Large intestine (tissue), 3 donors: ENCODE measurements at regions not wholly inside any gene's neighbourhood (a gene's known extent, or its start where the extent isn't known, plus 50 kb on each side); places are given as distances from the start of the nearest gene placed in this dataset.

ENCODE experiments used
- DNase-seq, 2 donors: peaks; one replicate each; pipeline versions ENCODE4 v3.0.0 to v3.0.0-alpha.2; 2013
- H3K27ac ChIP-seq: one replicate; pipeline ENCODE4 v1.5.1; 2013; ENCODE audit warnings: low read length
- H3K27me3 ChIP-seq: 2 replicates; pipeline ENCODE4 v1.6.1; 2013; ENCODE audit warnings: low read length; ENCODE audit not compliant: control insufficient read depth, insufficient read depth
- H3K36me3 ChIP-seq: 2 replicates; pipeline ENCODE4 v1.6.1; 2013; ENCODE audit warnings: low read length; ENCODE audit not compliant: control insufficient read depth, insufficient read depth
- H3K4me1 ChIP-seq: one replicate; pipeline ENCODE4 v1.6.1; 2013; ENCODE audit warnings: low read length; ENCODE audit not compliant: control insufficient read depth, insufficient read depth
- H3K4me3 ChIP-seq: one replicate; pipeline ENCODE4 v1.5.1; 2013; ENCODE audit warnings: low read length
- H3K9me3 ChIP-seq: one replicate; pipeline ENCODE4 v1.6.1; 2013; ENCODE audit warnings: mild to moderate bottlenecking, low read depth, low read length, moderate library complexity; ENCODE audit not compliant: control insufficient read depth
- WGBS: methylation state at CpG from one replicate; pipeline ENCODE4 v1.1.5; 2013; ENCODE audit warnings: low lambda C conversion rate; ENCODE audit not compliant: insufficient coverage; 5-methylcytosine and 5-hydroxymethylcytosine counted together

GRCh38 chr4:148795156-148795864, 353.1 kb upstream of the NR3C2 start:
- no peak overlapping the region for H3K27ac ChIP-seq
- 100% methylated on average over 1 of the region's 7 CpGs for WGBS
- no peaks in the 10 kb centered on the region for H3K27me3 ChIP-seq
- H3K4me3 ChIP-seq: no peak overlapping the region
- no peaks in the 10 kb centered on the region for H3K9me3 ChIP-seq
- H3K4me1 ChIP-seq: no peaks in the 10 kb centered on the region
- DNase-seq: no peak
- H3K36me3 ChIP-seq: no peaks in the 10 kb centered on the region

- Histone ChIP-seq H3K4me1 (no peaks in the 10 kb centered on the region), H3K4me3 (no peak overlapping the region), H3K27me3 (no peaks in the 10 kb centered on the region), H3K36me3 (no peaks in the 10 kb centered on the region), H3K27ac (no peak overlapping the region), H3K9me3 (no peaks in the 10 kb centered on the region)
- DNase-seq: no peak
- no CpG with 5 or more reads among the region's 2 CpGs for WGBS
Observed at GRCh38 chr4:148793221-148793620, 351.0 kb upstream of the NR3C2 start.

- H3K4me3 ChIP-seq: no peak overlapping the region
- no peak overlapping the region for H3K27ac ChIP-seq
Observed at GRCh38 chr4:148790691-148791090, 348.5 kb upstream of the NR3C2 start.

DNA sequence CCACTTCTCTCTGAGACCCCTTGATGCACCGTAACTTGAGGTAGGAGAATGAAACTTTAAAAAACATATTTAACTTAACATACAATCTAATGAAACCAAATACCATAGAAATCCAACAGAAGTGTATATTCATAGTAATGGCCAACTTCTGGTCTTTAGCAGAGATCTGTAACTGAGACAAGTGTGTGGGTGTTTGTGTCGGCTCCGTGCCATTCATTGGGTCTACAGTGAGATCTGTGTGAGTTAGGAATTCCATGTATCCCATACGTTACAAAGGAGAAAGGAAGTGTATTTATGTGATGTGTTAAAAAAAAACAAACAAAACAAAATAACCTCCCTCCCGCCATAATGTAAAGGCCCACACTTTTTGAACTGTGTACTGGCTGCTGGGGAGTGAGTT, 348.0 kb upstream of the NR3C2 start:
- DNase-seq: no peak
- Histone ChIP-seq H3K27me3 (no peaks in the 10 kb centered on the region), H3K4me3 (no peak overlapping the region), H3K36me3 (no peaks in the 10 kb centered on the region), H3K9me3 (no peaks in the 10 kb centered on the region), H3K27ac (no peak overlapping the region), H3K4me1 (no peaks in the 10 kb centered on the region)
- WGBS: 100% methylated on average over 1 of the region's 5 CpGs

More at GRCh38 chr4:148790691-148791090, 348.5 kb upstream of the NR3C2 start:
- DNase-seq: no peak
- Histone ChIP-seq H3K4me1 (no peaks in the 10 kb centered on the region), H3K36me3 (no peaks in the 10 kb centered on the region), H3K27me3 (no peaks in the 10 kb centered on the region), H3K9me3 (no peaks in the 10 kb centered on the region)
- WGBS: 73% methylated on average over 2 of the region's 5 CpGs

- Histone ChIP-seq H3K27me3 (no peaks in the 10 kb centered on the region), H3K27ac (no peak overlapping the region), H3K4me1 (no peaks in the 10 kb centered on the region), H3K9me3 (no peaks in the 10 kb centered on the region), H3K4me3 (no peak overlapping the region), H3K36me3 (no peaks in the 10 kb centered on the region)
- no peak for DNase-seq
- WGBS: no CpG with 5 or more reads among the region's 2 CpGs
Observed at GRCh38 chr4:148787831-148788477, 345.7 kb upstream of the NR3C2 start.

DNA sequence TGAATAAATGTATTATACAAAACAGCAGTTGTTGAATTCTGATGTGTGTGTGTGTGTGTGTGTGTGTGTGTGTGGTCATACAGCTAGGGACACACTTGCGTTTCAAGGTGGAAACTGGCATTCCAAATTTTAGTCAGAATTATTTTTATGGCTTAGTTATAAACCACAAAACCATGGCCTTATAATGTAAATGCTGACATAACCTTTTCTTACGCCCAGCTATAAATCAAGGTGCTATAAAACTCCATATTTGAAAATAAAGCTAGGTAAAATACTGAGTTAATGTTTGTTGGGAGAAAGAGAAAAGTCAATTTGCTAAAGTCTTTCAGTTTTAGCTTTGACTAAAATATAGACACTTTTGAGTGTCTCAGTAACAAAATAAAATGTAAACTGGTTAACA, 345.1 kb upstream of the NR3C2 start:
- Histone ChIP-seq H3K36me3 (no peaks in the 10 kb centered on the region), H3K9me3 (no peaks in the 10 kb centered on the region), H3K27me3 (no peaks in the 10 kb centered on the region), H3K4me3 (no peak overlapping the region), H3K4me1 (no peaks in the 10 kb centered on the region), H3K27ac (no peak overlapping the region)
- DNase-seq: no peak
- WGBS: 63% methylated on average over 1 of the region's 2 CpGs

GRCh38 chr4:148786699-148787098, 344.5 kb upstream of the NR3C2 start:
- Histone ChIP-seq H3K36me3 (no peaks in the 10 kb centered on the region), H3K27ac (no peak overlapping the region), H3K9me3 (no peaks in the 10 kb centered on the region), H3K4me1 (no peaks in the 10 kb centered on the region), H3K4me3 (no peak overlapping the region), H3K27me3 (no peaks in the 10 kb centered on the region)
- 80% methylated on average over 1 of the region's 5 CpGs for WGBS
- DNase-seq: no peak

GRCh38 chr4:148782284-148782683, 340.1 kb upstream of the NR3C2 start:
- Histone ChIP-seq H3K4me1 (no peaks in the 10 kb centered on the region), H3K4me3 (no peak overlapping the region), H3K9me3 (no peaks in the 10 kb centered on the region), H3K27me3 (no peaks in the 10 kb centered on the region), H3K27ac (no peak overlapping the region), H3K36me3 (no peaks in the 10 kb centered on the region)
- 13% methylated on average over 3 of the region's 4 CpGs for WGBS
- no peak for DNase-seq

DNA sequence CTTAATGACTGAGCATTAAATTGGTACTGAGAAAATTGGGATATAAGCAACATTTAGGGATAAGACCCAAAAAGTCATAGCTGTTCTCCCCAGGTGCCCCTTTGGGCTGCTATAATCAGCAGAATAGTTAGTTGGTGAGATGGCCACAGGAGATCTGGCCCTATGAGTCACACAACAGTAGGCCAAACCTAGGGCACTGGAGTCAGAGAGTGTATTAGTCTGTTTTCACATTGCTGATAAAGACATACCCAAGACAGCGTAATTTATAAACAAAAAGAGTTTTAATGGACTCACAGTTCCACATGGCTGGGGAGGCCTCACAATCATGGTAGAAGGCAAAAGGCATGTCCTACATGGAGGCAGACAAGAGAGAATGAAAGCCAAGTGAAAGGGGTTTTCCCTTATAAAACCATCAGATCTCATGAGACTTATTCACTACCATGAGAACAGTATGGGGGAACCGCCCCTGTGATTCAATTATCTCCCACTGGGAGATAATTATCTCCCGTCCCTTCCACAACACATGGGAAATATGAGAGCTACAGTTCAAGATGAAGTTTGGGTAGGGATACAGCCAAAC, 338.3 kb upstream of the NR3C2 start:
- Histone ChIP-seq H3K27me3 (no peaks in the 10 kb centered on the region), H3K9me3 (no peaks in the 10 kb centered on the region), H3K27ac (no peak overlapping the region), H3K36me3 (no peaks in the 10 kb centered on the region), H3K4me1 (no peaks in the 10 kb centered on the region), H3K4me3 (no peak overlapping the region)
- no peak for DNase-seq
- no CpG with 5 or more reads among the region's 3 CpGs for WGBS

DNA sequence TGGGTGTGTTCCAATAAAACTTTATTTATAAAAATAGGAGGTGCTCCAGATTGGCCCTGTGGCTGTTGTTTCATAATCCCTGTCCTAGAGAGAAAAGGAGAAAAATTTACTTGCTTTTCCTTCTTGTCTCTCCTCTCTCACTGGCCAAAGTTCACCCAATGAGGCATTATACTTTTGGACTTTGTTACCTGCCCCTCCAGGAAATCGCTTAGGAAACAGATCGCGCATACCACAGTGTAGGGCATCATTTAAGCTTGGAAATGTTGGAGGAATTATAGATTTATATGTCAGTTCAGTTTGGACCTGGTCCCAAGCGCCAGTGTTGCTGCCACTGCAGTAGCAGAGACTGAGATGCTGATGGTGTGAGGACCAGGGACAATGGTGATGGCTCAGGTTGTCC, 337.6 kb upstream of the NR3C2 start:
- no peak overlapping the region for H3K4me3 ChIP-seq
- H3K9me3 ChIP-seq: no peaks in the 10 kb centered on the region
- H3K27ac ChIP-seq: no peak overlapping the region
- no peaks in the 10 kb centered on the region for H3K4me1 ChIP-seq
- H3K27me3 ChIP-seq: no peaks in the 10 kb centered on the region
- no peak for DNase-seq
- WGBS: no CpG with 5 or more reads among the region's 4 CpGs
- no peaks in the 10 kb centered on the region for H3K36me3 ChIP-seq
